Activated CD8-positive, alpha-beta T cell treated with anti-CD3 and anti-CD28 coated beads for 36 hours (primary cell): ENCODE measurements at regions not wholly inside any gene's neighbourhood (a gene's known extent, or its start where the extent isn't known, plus 50 kb on each side); places are given as distances from the start of the nearest gene placed in this dataset.
"Not testable (repeated sequence)": the region's sequence is repeated elsewhere in the genome, so short reads cannot be mapped to it uniquely, and the experiment has no call there.

Experiments used
- ATAC-seq: fragments of 200-7000 bp; cut with Tn5 transposase; one replicate; pipeline ENCODE4 v1.10.0; 2021; ENCODE audit warnings: mild to moderate bottlenecking, moderate library complexity
- CTCF ChIA-PET: fragments of 350-600 bp; sonication (Branson Sonifier 250); formaldehyde crosslinking; loops from one replicate; lab custom pipeline; 2021; ENCODE audit warnings: antibody characterized with exemption; lab: Charles Lee
- POLR2A ChIA-PET: fragments of 350-600 bp; sonication (Branson Sonifier 250); formaldehyde crosslinking; loops from one replicate; lab custom pipeline; 2021; ENCODE audit warnings: antibody characterized with exemption; lab: Charles Lee
- DNase-seq: peaks from one replicate; pipeline ENCODE4 v3.0.0-alpha.2; 2020
- H3K27ac Mint-ChIP-seq: one replicate; pipeline ENCODE4 v1.8.0; 2021; ENCODE audit warnings: mild to moderate bottlenecking, mixed read lengths
- H3K27me3 Mint-ChIP-seq: one replicate; pipeline ENCODE4 v1.8.0; 2021; ENCODE audit warnings: mixed read lengths
- H3K36me3 Mint-ChIP-seq: one replicate; pipeline ENCODE4 v1.8.0; 2021; ENCODE audit warnings: low read depth, mixed read lengths
- H3K4me1 Mint-ChIP-seq: one replicate; pipeline ENCODE4 v1.8.0; 2021; ENCODE audit warnings: low read depth, mixed read lengths
- H3K4me3 Mint-ChIP-seq: one replicate; pipeline ENCODE4 v1.8.0; 2021; ENCODE audit warnings: mild to moderate bottlenecking, moderate library complexity, mixed read lengths
- H3K9me3 Mint-ChIP-seq: one replicate; pipeline ENCODE4 v1.8.0; 2021; ENCODE audit warnings: mixed read lengths
- CTCF ChIP-seq: fragments of 200-600 bp; IDR thresholded peaks from one replicate; pipeline ENCODE4 v1.8.0; 2022; ENCODE audit warnings: antibody characterized with exemption, mild to moderate bottlenecking
- intact Hi-C: fragments of 100-400 bp; cut with micrococcal nuclease; formaldehyde crosslinking; loops from one replicate; pipeline ENCODE4 v1.10.0; 2022

- intact Hi-C loops: no loop called here
- no peak for TF ChIP-seq CTCF
These were observed 382.3 kb upstream of the NT5C1B start for GRCh38 chr2:18971628-18972027.

GRCh38 chr2:18971069-18971378 is 381.7 kb upstream of the NT5C1B start:
- no peak for TF ChIP-seq CTCF
- CTCF ChIA-PET: no interaction called here

More at GRCh38 chr2:18971628-18972027, 382.3 kb upstream of the NT5C1B start:
- ChIA-PET CTCF (no interaction called here), POLR2A (no interaction called here)
- H3K4me1 Mint-ChIP-seq: no peaks in the 10 kb centered on the region
- H3K27me3 Mint-ChIP-seq: no peaks in the 10 kb centered on the region
- no peak for ATAC-seq
- H3K36me3 Mint-ChIP-seq: no peaks in the 10 kb centered on the region
- no peak for DNase-seq
- H3K4me3 Mint-ChIP-seq: no peak overlapping the region
- no peaks in the 10 kb centered on the region for H3K9me3 Mint-ChIP-seq
- H3K27ac Mint-ChIP-seq: no peak overlapping the region

GRCh38 chr2:18966131-18966530 is 376.8 kb upstream of the NT5C1B start:
- no peak for TF ChIP-seq CTCF
- no peaks in the 10 kb centered on the region for H3K27me3 Mint-ChIP-seq
- H3K4me1 Mint-ChIP-seq: no peaks in the 10 kb centered on the region
- peaks cover 1% of the 10 kb centered on the region for H3K36me3 Mint-ChIP-seq
- intact Hi-C loops: no loop called here
- ATAC-seq: no peak
- ChIA-PET POLR2A (no interaction called here), CTCF (no interaction called here)
- H3K9me3 Mint-ChIP-seq: peaks cover 4% of the 10 kb centered on the region
- DNase-seq: no peak
- H3K4me3 Mint-ChIP-seq: no peak overlapping the region
- no peak overlapping the region for H3K27ac Mint-ChIP-seq

More at GRCh38 chr2:18971069-18971378, 381.7 kb upstream of the NT5C1B start:
- Mint-ChIP-seq H3K4me3 (no peak overlapping the region), H3K9me3 (no peaks in the 10 kb centered on the region), H3K27ac (no peak overlapping the region), H3K27me3 (no peaks in the 10 kb centered on the region), H3K36me3 (no peaks in the 10 kb centered on the region), H3K4me1 (no peaks in the 10 kb centered on the region)
- intact Hi-C loops: no loop called here
- DNase-seq (no peak), ATAC-seq (no peak)
- POLR2A ChIA-PET: no interaction called here

- intact Hi-C loops, H3K27ac Mint-ChIP-seq, DNase-seq, H3K4me1 Mint-ChIP-seq, H3K4me3 Mint-ChIP-seq, POLR2A ChIA-PET, H3K27me3 Mint-ChIP-seq, CTCF ChIA-PET, H3K36me3 Mint-ChIP-seq, H3K9me3 Mint-ChIP-seq, ATAC-seq: not testable (repeated sequence)
These were observed 374.4 kb upstream of the NT5C1B start for GRCh38 chr2:18963739-18964256.

GRCh38 chr2:18961991-18962421 is 372.6 kb upstream of the NT5C1B start:
- intact Hi-C loops: no loop called here
- no peak for TF ChIP-seq CTCF
- ATAC-seq (no peak), DNase-seq (no peak)
- H3K4me3 Mint-ChIP-seq: no peak overlapping the region
- peaks cover 1% of the 10 kb centered on the region for H3K36me3 Mint-ChIP-seq
- ChIA-PET CTCF (no interaction called here), POLR2A (no interaction called here)
- no peaks in the 10 kb centered on the region for H3K27me3 Mint-ChIP-seq
- H3K4me1 Mint-ChIP-seq: no peaks in the 10 kb centered on the region
- H3K27ac Mint-ChIP-seq: no peak overlapping the region
- peaks cover 4% of the 10 kb centered on the region for H3K9me3 Mint-ChIP-seq
